H9 (cell line): ENCODE measurements at regions not wholly inside any gene's neighbourhood (a gene's known extent, or its start where the extent isn't known, plus 50 kb on each side); places are given as distances from the start of the nearest gene placed in this dataset.

Experiments
- DNase-seq: peaks from one replicate; pipeline ENCODE4 v3.0.0-alpha.2; 2017
- H2AFZ ChIP-seq: one replicate; pipeline ENCODE4 v1.6.1; 2013; ENCODE audit warnings: mild to moderate bottlenecking, low read length, control low read depth, moderate library complexity
- H2AK5ac ChIP-seq: 2 replicates; pipeline ENCODE4 v1.6.1; 2013; ENCODE audit warnings: low read length, control low read depth, mixed read lengths; ENCODE audit not compliant: insufficient read length
- H2BK120ac ChIP-seq: one replicate; pipeline ENCODE4 v1.6.1; 2013; ENCODE audit warnings: low read depth, mild to moderate bottlenecking, low read length, control low read depth, inconsistent platforms; ENCODE audit not compliant: poor library complexity, severe bottlenecking
- H2BK12ac ChIP-seq: 2 replicates; pipeline ENCODE4 v1.6.1; 2013; ENCODE audit warnings: low read length, control low read depth, mixed read lengths, low read depth; ENCODE audit not compliant: insufficient read length
- H2BK15ac ChIP-seq: 2 replicates; pipeline ENCODE4 v1.6.1; 2013; ENCODE audit warnings: low read depth, low read length, control low read depth
- H2BK20ac ChIP-seq: one replicate; pipeline ENCODE4 v1.6.1; 2013; ENCODE audit warnings: low read depth, mild to moderate bottlenecking, low read length, control low read depth, inconsistent platforms; ENCODE audit not compliant: poor library complexity, severe bottlenecking
- H2BK5ac ChIP-seq: 2 replicates; pipeline ENCODE4 v1.6.1; 2013; ENCODE audit warnings: low read length, control low read depth, mixed read lengths; ENCODE audit not compliant: insufficient read length
- H3K14ac ChIP-seq: 2 replicates; pipeline ENCODE4 v1.6.1; 2013; ENCODE audit warnings: low read length, control low read depth; ENCODE audit not compliant: insufficient read depth
- H3K18ac ChIP-seq: 2 replicates; pipeline ENCODE4 v1.6.1; 2013; ENCODE audit warnings: low read depth, mild to moderate bottlenecking, mixed read lengths, low read length, control low read depth; ENCODE audit not compliant: insufficient read length
- H3K23ac ChIP-seq: 2 replicates; pipeline ENCODE4 v1.6.1; 2013; ENCODE audit warnings: low read length, control low read depth, mixed read lengths, low read depth; ENCODE audit not compliant: insufficient read length
- H3K23me2 ChIP-seq: 2 replicates; pipeline ENCODE4 v1.6.1; 2013; ENCODE audit warnings: low read depth, mild to moderate bottlenecking, mixed read lengths, low read length, control low read depth; ENCODE audit not compliant: insufficient read length, poor library complexity, severe bottlenecking
- H3K27ac ChIP-seq: 2 replicates; pipeline ENCODE4 v1.5.1; 2013; ENCODE audit warnings: low read length, control low read depth, mixed read lengths, low read depth; ENCODE audit not compliant: insufficient read length
- H3K27me3 ChIP-seq: 2 replicates; pipeline ENCODE4 v1.6.1; 2013; ENCODE audit warnings: low read length, control low read depth, inconsistent platforms; ENCODE audit not compliant: insufficient read depth
- H3K4ac ChIP-seq: 2 replicates; pipeline ENCODE4 v1.6.1; 2013; ENCODE audit warnings: low read depth, mild to moderate bottlenecking, control low read depth, inconsistent platforms, low read length, moderate library complexity
- H3K4me1 ChIP-seq: 2 replicates; pipeline ENCODE4 v1.6.1; 2013; ENCODE audit warnings: low read length, control low read depth, inconsistent platforms; ENCODE audit not compliant: insufficient read depth
- H3K4me2 ChIP-seq: 2 replicates; pipeline ENCODE4 v1.6.1; 2013; ENCODE audit warnings: low read length, control low read depth, mixed read lengths; ENCODE audit not compliant: insufficient read length, insufficient read depth
- H3K56ac ChIP-seq: 2 replicates; pipeline ENCODE4 v1.6.1; 2013; ENCODE audit warnings: low read depth, mild to moderate bottlenecking, mixed read lengths, low read length, control low read depth; ENCODE audit not compliant: insufficient read length
- H3K79me1 ChIP-seq: 2 replicates; pipeline ENCODE4 v1.6.1; 2013; ENCODE audit warnings: low read depth, mild to moderate bottlenecking, moderate library complexity, low read length, control low read depth, inconsistent platforms; ENCODE audit not compliant: insufficient read depth, poor library complexity, severe bottlenecking
- H3K79me2 ChIP-seq: 2 replicates; pipeline ENCODE4 v1.6.1; 2013; ENCODE audit warnings: low read length, control low read depth, inconsistent platforms; ENCODE audit not compliant: insufficient read depth
- H3K9ac ChIP-seq: 2 replicates; pipeline ENCODE4 v1.6.1; 2013; ENCODE audit warnings: low read length, control low read depth, mixed read lengths; ENCODE audit not compliant: insufficient read length; ENCODE audit errors: extremely low read depth
- H3K9me3 ChIP-seq: one replicate; pipeline ENCODE4 v1.6.1; 2013; ENCODE audit warnings: low read depth, low read length, inconsistent platforms; ENCODE audit not compliant: control insufficient read depth
- H3T11ph ChIP-seq: one replicate; pipeline ENCODE4 v1.6.1; 2013; ENCODE audit warnings: mild to moderate bottlenecking, low read length, control low read depth, inconsistent platforms
- H4K20me1 ChIP-seq: one replicate; pipeline ENCODE4 v1.6.1; 2013; ENCODE audit not compliant: control insufficient read depth, insufficient read length, insufficient read depth
- H4K5ac ChIP-seq: 2 replicates; pipeline ENCODE4 v1.6.1; 2013; ENCODE audit warnings: low read depth, mild to moderate bottlenecking, mixed read lengths, low read length, control low read depth; ENCODE audit not compliant: insufficient read length
- H4K8ac ChIP-seq: replicated peaks from 2 replicates; pipeline ENCODE4 v1.6.1; 2013; ENCODE audit warnings: low read length, control low read depth, mixed read lengths, low read depth; ENCODE audit not compliant: insufficient read length
- H4K91ac ChIP-seq: 2 replicates; pipeline ENCODE4 v1.6.1; 2013; ENCODE audit warnings: low read depth, mild to moderate bottlenecking, moderate library complexity, mixed read lengths, low read length, control low read depth; ENCODE audit not compliant: insufficient read length
- H3K27ac Mint-ChIP-seq, 3 experiments: 2 replicates in 2 of 3; 3 replicates in 1 of 3; pipeline ENCODE4 v1.8.0; 2020 to 2021; ENCODE audit warnings: mixed read lengths in 3 of 3, mild to moderate bottlenecking in 1 of 3, moderate library complexity in 1 of 3
- H3K27me3 Mint-ChIP-seq: 2 replicates; pipeline ENCODE4 v1.8.0; 2021; ENCODE audit warnings: low read depth, mild to moderate bottlenecking, moderate library complexity, mixed read lengths
- H3K36me3 Mint-ChIP-seq, 3 experiments: 2 replicates in 2 of 3; 3 replicates in 1 of 3; pipeline ENCODE4 v1.8.0; 2020 to 2021; ENCODE audit warnings: low read depth in 3 of 3, mixed read lengths in 3 of 3; ENCODE audit not compliant: insufficient read depth in 1 of 3
- H3K4me1 Mint-ChIP-seq, 2 experiments: 2 replicates each; pipeline ENCODE4 v1.8.0; 2020; ENCODE audit warnings: mixed read lengths in 2 of 2
- H3K4me3 Mint-ChIP-seq, 2 experiments: 2 replicates in 1 of 2; 3 replicates in 1 of 2; pipeline ENCODE4 v1.8.0; 2020 to 2021; ENCODE audit warnings: mild to moderate bottlenecking in 2 of 2, mixed read lengths in 2 of 2, moderate library complexity in 1 of 2
- H3K9me3 Mint-ChIP-seq, 2 experiments: 2 replicates in 1 of 2; 3 replicates in 1 of 2; pipeline ENCODE4 v1.8.0; 2020; ENCODE audit warnings: mild to moderate bottlenecking in 2 of 2, mixed read lengths in 2 of 2, moderate library complexity in 1 of 2
- WGBS: extraction: QIAGEN DNeasy Blood & Tissue Kit; methylation state at CpG from one replicate; pipeline ENCODE4 v1.1.7; 2013; ENCODE audit warnings: missing lambda C conversion rate, low lambda C conversion rate, mixed read lengths; ENCODE audit not compliant: insufficient read length; ENCODE audit errors: extremely low coverage; 5-methylcytosine and 5-hydroxymethylcytosine counted together
- TF ChIP-seq, protein P1 (sequence below): fragments of 200-600 bp; sonication (generic); conservative IDR thresholded peaks from 3 replicates; pipeline ENCODE4 v1.8.0; 2021; ENCODE audit warnings: antibody characterized with exemption, mild to moderate bottlenecking

DNA sequence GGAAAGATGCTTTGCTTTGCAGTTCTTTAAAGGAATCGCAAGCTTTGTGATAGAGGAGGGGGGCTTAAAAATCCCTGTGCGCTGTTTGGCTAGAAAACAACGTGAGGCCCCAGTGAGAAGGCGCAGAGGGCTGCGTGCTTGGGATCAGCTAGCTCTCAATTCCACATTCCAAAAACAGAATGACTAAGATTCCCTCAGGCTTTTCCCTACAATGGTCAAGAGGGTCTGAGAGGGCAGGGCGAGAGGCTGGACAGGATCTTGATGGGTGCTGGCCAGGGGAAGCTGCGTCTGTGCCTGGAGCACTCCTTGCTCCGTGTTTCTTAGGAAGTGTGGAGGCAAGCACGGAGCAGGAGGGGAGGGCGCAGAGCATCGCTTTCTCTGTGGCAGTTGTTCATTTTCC, 72.1 kb upstream of the INHBA start:
- no peak overlapping the region for H3K9ac ChIP-seq
- no peak overlapping the region for H2BK15ac ChIP-seq
- H3K27me3 ChIP-seq = no peaks in the 10 kb centered on the region
- H3K23ac ChIP-seq = no peak overlapping the region
- Mint-ChIP-seq H3K27me3 (no peaks in the 10 kb centered on the region), H3K4me3 (no peak overlapping the region), H3K4me1 (peaks cover 3 to 4% of the 10 kb centered on the region in 2 experiments), H3K27ac (no peak overlapping the region), H3K36me3 (no peaks in the 10 kb centered on the region; a peak in 1 of 7 replicates), H3K9me3 (no peaks in the 10 kb centered on the region; a peak in 3 of 5 replicates)
- H2AK5ac ChIP-seq = no peak overlapping the region
- no peak overlapping the region for H3K18ac ChIP-seq
- no peak overlapping the region for H3K4ac ChIP-seq
- no peaks in the 10 kb centered on the region for H3K79me1 ChIP-seq
- H2BK20ac ChIP-seq = no peak overlapping the region
- TF ChIP-seq, protein P1, sequence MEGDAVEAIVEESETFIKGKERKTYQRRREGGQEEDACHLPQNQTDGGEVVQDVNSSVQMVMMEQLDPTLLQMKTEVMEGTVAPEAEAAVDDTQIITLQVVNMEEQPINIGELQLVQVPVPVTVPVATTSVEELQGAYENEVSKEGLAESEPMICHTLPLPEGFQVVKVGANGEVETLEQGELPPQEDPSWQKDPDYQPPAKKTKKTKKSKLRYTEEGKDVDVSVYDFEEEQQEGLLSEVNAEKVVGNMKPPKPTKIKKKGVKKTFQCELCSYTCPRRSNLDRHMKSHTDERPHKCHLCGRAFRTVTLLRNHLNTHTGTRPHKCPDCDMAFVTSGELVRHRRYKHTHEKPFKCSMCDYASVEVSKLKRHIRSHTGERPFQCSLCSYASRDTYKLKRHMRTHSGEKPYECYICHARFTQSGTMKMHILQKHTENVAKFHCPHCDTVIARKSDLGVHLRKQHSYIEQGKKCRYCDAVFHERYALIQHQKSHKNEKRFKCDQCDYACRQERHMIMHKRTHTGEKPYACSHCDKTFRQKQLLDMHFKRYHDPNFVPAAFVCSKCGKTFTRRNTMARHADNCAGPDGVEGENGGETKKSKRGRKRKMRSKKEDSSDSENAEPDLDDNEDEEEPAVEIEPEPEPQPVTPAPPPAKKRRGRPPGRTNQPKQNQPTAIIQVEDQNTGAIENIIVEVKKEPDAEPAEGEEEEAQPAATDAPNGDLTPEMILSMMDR = no peak
- H4K5ac ChIP-seq = no peak overlapping the region
- no peak overlapping the region for H2BK5ac ChIP-seq
- no peak overlapping the region for H3T11ph ChIP-seq
- no CpG with 5 or more reads among the region's 11 CpGs for WGBS
- no peak overlapping the region for H2BK12ac ChIP-seq
- no peak overlapping the region for H3K56ac ChIP-seq
- H4K91ac ChIP-seq = no peak overlapping the region
- H3K27ac ChIP-seq = no peak overlapping the region
- H3K23me2 ChIP-seq = no peaks in the 10 kb centered on the region
- no peaks in the 10 kb centered on the region for H4K20me1 ChIP-seq
- no peaks in the 10 kb centered on the region for H3K4me1 ChIP-seq
- H3K4me2 ChIP-seq = no peak overlapping the region
- no peaks in the 10 kb centered on the region for H3K9me3 ChIP-seq
- no peaks in the 10 kb centered on the region for H3K79me2 ChIP-seq
- no peak for DNase-seq
- no peak overlapping the region for H2BK120ac ChIP-seq
- H4K8ac ChIP-seq = no peak overlapping the region
- H2AFZ ChIP-seq = no peak overlapping the region
- no peak overlapping the region for H3K14ac ChIP-seq
